Endothelial cell of umbilical vein (primary cell): ENCODE measurements at regions not wholly inside any gene's neighbourhood (a gene's known extent, or its start where the extent isn't known, plus 50 kb on each side); places are given as distances from the start of the nearest gene placed in this dataset.

Experiments
- BruUV-seq: library from RNA; stranded (reverse); fragments of 400-500 nt; replicated peaks from 2 replicates; lab custom pipeline; 2021; lab: Mats Ljungman, UMichigan
- CTCF ChIA-PET: fragments of 300-600, 350-600 bp; sonication (Branson Sonifier 250); formaldehyde crosslinking; loops from one replicate; lab custom pipeline; 2021; ENCODE audit warnings: antibody characterized with exemption, inconsistent platforms; lab: Charles Lee
- POLR2A ChIA-PET: fragments of 300-600, 350-600 bp; sonication (Branson Sonifier 250); formaldehyde crosslinking; loops from one replicate; lab custom pipeline; 2021; ENCODE audit warnings: antibody characterized with exemption, inconsistent platforms; lab: Charles Lee
- DNase-seq: peaks from one replicate; pipeline ENCODE4 v3.0.0-alpha.2; 2011; ENCODE audit warnings: low read depth, low spot score
- FAIRE-seq: peaks from 2 replicates; lab custom pipeline; 2011; peaks lifted over from hg19 to GRCh38; lab: Jason Lieb, UNC
- H2AFZ ChIP-seq: 2 replicates; pipeline ENCODE4 v1.6.0; 2012; ENCODE audit warnings: low read depth, low read length, control low read depth, inconsistent platforms
- H3K27ac ChIP-seq: 2 replicates; pipeline ENCODE4 v1.5.1; 2011; ENCODE audit warnings: low read depth, mild to moderate bottlenecking, control low read depth, low read length, moderate library complexity; ENCODE audit not compliant: insufficient read depth
- H3K27me3 ChIP-seq, 2 experiments: 2 replicates each; pipeline versions ENCODE4 v1.6.0 to v1.6.1; 2011; ENCODE audit warnings: low read length in 2 of 2, mixed read lengths in 1 of 2; ENCODE audit not compliant: control insufficient read depth in 2 of 2, insufficient read depth in 2 of 2
- H3K36me3 ChIP-seq, 2 experiments: 2 replicates in 1 of 2; 3 replicates in 1 of 2; pipeline ENCODE4 v1.5.1; 2011; ENCODE audit warnings: low read length in 2 of 2, mild to moderate bottlenecking in 1 of 2, moderate library complexity in 1 of 2; ENCODE audit not compliant: control insufficient read depth in 2 of 2, insufficient read depth in 2 of 2; ENCODE audit errors: extremely low read depth in 1 of 2
- H3K4me1 ChIP-seq: 3 replicates; pipeline ENCODE4 v1.5.1; 2011; ENCODE audit warnings: mild to moderate bottlenecking, low read length; ENCODE audit not compliant: control insufficient read depth, insufficient read depth; ENCODE audit errors: extremely low read depth
- H3K4me2 ChIP-seq: 2 replicates; pipeline ENCODE4 v1.6.1; 2011; ENCODE audit warnings: low read length, control low read depth, mixed read lengths; ENCODE audit not compliant: insufficient read depth
- H3K4me3 ChIP-seq, 3 experiments: fragments of 200-600 bp in 1 of 3; sonication (generic), shearing (Covaris generic) in 1 of 3; replicated peaks in 1 of 3; 2 replicates each; pipeline ENCODE4 v1.5.1; 2011 to 2016; ENCODE audit warnings: control low read depth in 3 of 3, low read length in 3 of 3, mild to moderate bottlenecking in 2 of 3, inconsistent platforms in 1 of 3, low read depth in 1 of 3, moderate library complexity in 1 of 3; ENCODE audit not compliant: insufficient read depth in 1 of 3
- H3K79me2 ChIP-seq: 2 replicates; pipeline ENCODE4 v1.6.0; 2012; ENCODE audit warnings: low read length, inconsistent platforms; ENCODE audit not compliant: control insufficient read depth, insufficient read depth
- H3K9ac ChIP-seq: replicated peaks from 2 replicates; pipeline ENCODE3; 2011; ENCODE audit warnings: low read length, control low read depth; ENCODE audit not compliant: insufficient read depth; ENCODE audit errors: extremely low read depth
- H3K9me1 ChIP-seq: replicated peaks from 3 replicates; pipeline ENCODE4 v1.6.0; 2011; ENCODE audit warnings: mild to moderate bottlenecking, low read length; ENCODE audit not compliant: control insufficient read depth, insufficient read depth; ENCODE audit errors: extremely low read depth
- H3K9me3 ChIP-seq: replicated peaks from 2 replicates; pipeline ENCODE4 v1.5.1; 2012; ENCODE audit warnings: low read length, inconsistent platforms; ENCODE audit not compliant: control insufficient read depth, insufficient read depth
- H4K20me1 ChIP-seq: replicated peaks from 2 replicates; pipeline ENCODE3; 2011; ENCODE audit warnings: mild to moderate bottlenecking, low read length; ENCODE audit not compliant: control insufficient read depth, insufficient read depth; ENCODE audit errors: extremely low read depth
- EZH2 ChIP-seq: IDR thresholded peaks from 2 replicates; pipeline ENCODE4 v1.6.1; 2012; ENCODE audit warnings: borderline replicate concordance, low read depth, mild to moderate bottlenecking, moderate library complexity, low read length, inconsistent platforms; ENCODE audit not compliant: severe bottlenecking
- FOS ChIP-seq: IDR thresholded peaks from 2 replicates; pipeline ENCODE4 v1.6.1; 2011; ENCODE audit warnings: mild to moderate bottlenecking, low read length, moderate library complexity, borderline replicate concordance; ENCODE audit not compliant: insufficient read depth
- GATA2 ChIP-seq: IDR thresholded peaks from 2 replicates; pipeline ENCODE4 v1.7.0; 2011; ENCODE audit warnings: low read depth, mild to moderate bottlenecking, moderate library complexity, mixed read lengths, low read length; ENCODE audit not compliant: insufficient read length, insufficient read depth
- JUN ChIP-seq: IDR thresholded peaks from 2 replicates; pipeline ENCODE4 v1.6.1; 2011; ENCODE audit warnings: borderline replicate concordance, low read depth; ENCODE audit not compliant: insufficient read length, insufficient read depth
- MAX ChIP-seq: IDR thresholded peaks from 2 replicates; pipeline ENCODE4 v1.6.1; 2011; ENCODE audit not compliant: insufficient read depth, insufficient read length
- MYC ChIP-seq: IDR thresholded peaks from one replicate; pipeline ENCODE4 v1.6.1; 2011; ENCODE audit warnings: mild to moderate bottlenecking, low read depth, low read length
- POLR2A ChIP-seq: IDR thresholded peaks from 2 replicates; pipeline ENCODE4 v1.6.1; 2012; ENCODE audit warnings: low read depth, mild to moderate bottlenecking, control low read depth, low read length
- POLR2AphosphoS5 ChIP-seq: IDR thresholded peaks from 2 replicates; pipeline ENCODE4 v1.6.1; 2012; ENCODE audit warnings: low read depth, mild to moderate bottlenecking, control low read depth, low read length, moderate library complexity; ENCODE audit not compliant: insufficient read depth
- dilution Hi-C: fragments of 300-500 bp; cut with MboI; formaldehyde crosslinking; loops from one replicate; pipeline ENCODE4 v1.15.0; 2019; ENCODE audit warnings: low sequenced_read_pairs; ENCODE audit not compliant: extremely low pct_ligation_motif_present
- intact Hi-C: fragments of 100-400 bp; cut with micrococcal nuclease; formaldehyde crosslinking; loops from one replicate; pipeline ENCODE4 v1.10.0; 2022
- TF ChIP-seq, protein P1 (sequence below), 2 donors: IDR thresholded peaks; 1 replicate in 1 of 2; 2 replicates in 1 of 2; pipeline ENCODE4 v1.5.1; 2011; ENCODE audit warnings: low read length in 2 of 2, mild to moderate bottlenecking in 2 of 2, moderate library complexity in 2 of 2, control low read depth in 1 of 2, inconsistent platforms in 1 of 2, low read depth in 1 of 2; ENCODE audit not compliant: insufficient read depth in 1 of 2; ENCODE audit errors: extremely low read depth in 1 of 2

DNA sequence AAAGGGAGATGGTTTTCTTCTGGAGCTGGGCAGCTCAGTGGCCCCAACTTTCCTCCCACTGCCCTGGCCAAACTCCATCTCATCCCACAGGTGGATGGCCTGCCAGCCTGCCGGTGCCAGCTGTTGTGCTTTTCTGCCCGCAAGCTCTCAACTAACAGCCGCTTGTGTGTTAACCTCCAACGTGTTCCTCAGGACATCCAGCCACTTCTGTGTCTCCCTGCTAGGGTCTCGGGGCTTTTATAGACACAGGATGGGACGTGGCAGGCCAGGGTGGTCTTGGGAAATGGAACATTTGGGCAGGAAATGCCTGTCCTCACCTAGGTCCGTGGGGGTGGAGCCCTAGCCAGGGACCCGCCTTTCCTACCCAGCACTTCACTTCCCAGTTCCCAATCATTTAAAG, 171.1 kb upstream of the RGS17 start:
- H3K4me1 ChIP-seq: no peaks in the 10 kb centered on the region
- no peaks in the 10 kb centered on the region for H3K36me3 ChIP-seq
- CTCF ChIA-PET: interaction anchor here (1.7 kb wide), 1 partner anchor 10 kb away, joined by 4 read pairs; no protein-coding TSS in a partner anchor
- no peaks in the 10 kb centered on the region for H3K79me2 ChIP-seq
- H3K27ac ChIP-seq: no peak overlapping the region
- H3K4me2 ChIP-seq: no peak overlapping the region
- H2AFZ ChIP-seq: no peak overlapping the region
- no TSS peak for BruUV-seq
- H3K4me3 ChIP-seq: no peak overlapping the region
- POLR2A ChIA-PET: no interaction called here
- no peak for TF ChIP-seq EZH2
- no peak for TF ChIP-seq POLR2A
- TF ChIP-seq, protein P1, sequence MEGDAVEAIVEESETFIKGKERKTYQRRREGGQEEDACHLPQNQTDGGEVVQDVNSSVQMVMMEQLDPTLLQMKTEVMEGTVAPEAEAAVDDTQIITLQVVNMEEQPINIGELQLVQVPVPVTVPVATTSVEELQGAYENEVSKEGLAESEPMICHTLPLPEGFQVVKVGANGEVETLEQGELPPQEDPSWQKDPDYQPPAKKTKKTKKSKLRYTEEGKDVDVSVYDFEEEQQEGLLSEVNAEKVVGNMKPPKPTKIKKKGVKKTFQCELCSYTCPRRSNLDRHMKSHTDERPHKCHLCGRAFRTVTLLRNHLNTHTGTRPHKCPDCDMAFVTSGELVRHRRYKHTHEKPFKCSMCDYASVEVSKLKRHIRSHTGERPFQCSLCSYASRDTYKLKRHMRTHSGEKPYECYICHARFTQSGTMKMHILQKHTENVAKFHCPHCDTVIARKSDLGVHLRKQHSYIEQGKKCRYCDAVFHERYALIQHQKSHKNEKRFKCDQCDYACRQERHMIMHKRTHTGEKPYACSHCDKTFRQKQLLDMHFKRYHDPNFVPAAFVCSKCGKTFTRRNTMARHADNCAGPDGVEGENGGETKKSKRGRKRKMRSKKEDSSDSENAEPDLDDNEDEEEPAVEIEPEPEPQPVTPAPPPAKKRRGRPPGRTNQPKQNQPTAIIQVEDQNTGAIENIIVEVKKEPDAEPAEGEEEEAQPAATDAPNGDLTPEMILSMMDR (IDR thresholded peaks at IDR 0.05; ENCODE audit: extremely low read depth in 1 of 2, insufficient read depth in 1 of 2, low read depth in 1 of 2, low read length in 2 of 2): no peak
- TF ChIP-seq MAX: no peak
- TF ChIP-seq MYC: no peak
- TF ChIP-seq FOS: no peak
- TF ChIP-seq POLR2AphosphoS5: no peak
- no peak for TF ChIP-seq JUN
- no peak for TF ChIP-seq GATA2
- intact Hi-C loops (no loop called here), dilution Hi-C loops (no loop called here)
- DNase-seq (no peak), FAIRE-seq (no peak)
- H3K9ac ChIP-seq: no peak overlapping the region
- no peaks in the 10 kb centered on the region for H3K27me3 ChIP-seq
- no peaks in the 10 kb centered on the region for H3K9me3 ChIP-seq
- no peaks in the 10 kb centered on the region for H4K20me1 ChIP-seq
- H3K9me1 ChIP-seq: no peaks in the 10 kb centered on the region
